Fibroblast of the aortic adventitia (primary cell): ENCODE measurements at regions not wholly inside any gene's neighbourhood (a gene's known extent, or its start where the extent isn't known, plus 50 kb on each side); places are given as distances from the start of the nearest gene placed in this dataset.

Source experiments
- DNase-seq: peaks from one replicate; pipeline ENCODE4 v3.0.0-alpha.2; 2010; ENCODE audit warnings: low read depth
- H3K4me3 ChIP-seq: 2 replicates; pipeline ENCODE4 v1.5.1; 2011; ENCODE audit warnings: low read depth, mild to moderate bottlenecking, control low read depth, low read length, moderate library complexity
- TF ChIP-seq, protein P1 (sequence below): IDR thresholded peaks from 2 replicates; pipeline ENCODE4 v1.5.1; 2011; ENCODE audit warnings: mild to moderate bottlenecking, low read length, control low read depth, inconsistent platforms; ENCODE audit not compliant: insufficient read depth

DNA sequence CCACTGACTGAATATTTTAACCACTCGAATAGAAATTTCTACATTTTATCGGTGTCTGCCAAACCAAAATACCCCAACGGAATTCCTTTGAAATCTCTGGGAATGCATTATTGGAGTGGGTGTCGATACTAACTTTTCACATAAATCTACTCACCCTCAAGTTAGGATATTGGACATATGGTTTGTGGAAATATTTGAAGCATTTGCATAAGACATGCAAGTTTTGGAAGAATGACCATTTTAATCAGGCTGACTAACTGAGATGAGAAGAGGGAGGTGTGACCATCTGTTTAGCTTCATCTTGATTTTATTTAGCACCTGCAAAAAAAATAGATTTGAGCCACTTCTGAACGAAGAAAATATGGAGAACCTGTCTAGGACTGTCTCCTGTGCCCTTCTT, 61.2 kb downstream of the KLF6 start:
- DNase-seq: peak; percentile 45
- TF ChIP-seq, protein P1, sequence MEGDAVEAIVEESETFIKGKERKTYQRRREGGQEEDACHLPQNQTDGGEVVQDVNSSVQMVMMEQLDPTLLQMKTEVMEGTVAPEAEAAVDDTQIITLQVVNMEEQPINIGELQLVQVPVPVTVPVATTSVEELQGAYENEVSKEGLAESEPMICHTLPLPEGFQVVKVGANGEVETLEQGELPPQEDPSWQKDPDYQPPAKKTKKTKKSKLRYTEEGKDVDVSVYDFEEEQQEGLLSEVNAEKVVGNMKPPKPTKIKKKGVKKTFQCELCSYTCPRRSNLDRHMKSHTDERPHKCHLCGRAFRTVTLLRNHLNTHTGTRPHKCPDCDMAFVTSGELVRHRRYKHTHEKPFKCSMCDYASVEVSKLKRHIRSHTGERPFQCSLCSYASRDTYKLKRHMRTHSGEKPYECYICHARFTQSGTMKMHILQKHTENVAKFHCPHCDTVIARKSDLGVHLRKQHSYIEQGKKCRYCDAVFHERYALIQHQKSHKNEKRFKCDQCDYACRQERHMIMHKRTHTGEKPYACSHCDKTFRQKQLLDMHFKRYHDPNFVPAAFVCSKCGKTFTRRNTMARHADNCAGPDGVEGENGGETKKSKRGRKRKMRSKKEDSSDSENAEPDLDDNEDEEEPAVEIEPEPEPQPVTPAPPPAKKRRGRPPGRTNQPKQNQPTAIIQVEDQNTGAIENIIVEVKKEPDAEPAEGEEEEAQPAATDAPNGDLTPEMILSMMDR: no peak

DNA sequence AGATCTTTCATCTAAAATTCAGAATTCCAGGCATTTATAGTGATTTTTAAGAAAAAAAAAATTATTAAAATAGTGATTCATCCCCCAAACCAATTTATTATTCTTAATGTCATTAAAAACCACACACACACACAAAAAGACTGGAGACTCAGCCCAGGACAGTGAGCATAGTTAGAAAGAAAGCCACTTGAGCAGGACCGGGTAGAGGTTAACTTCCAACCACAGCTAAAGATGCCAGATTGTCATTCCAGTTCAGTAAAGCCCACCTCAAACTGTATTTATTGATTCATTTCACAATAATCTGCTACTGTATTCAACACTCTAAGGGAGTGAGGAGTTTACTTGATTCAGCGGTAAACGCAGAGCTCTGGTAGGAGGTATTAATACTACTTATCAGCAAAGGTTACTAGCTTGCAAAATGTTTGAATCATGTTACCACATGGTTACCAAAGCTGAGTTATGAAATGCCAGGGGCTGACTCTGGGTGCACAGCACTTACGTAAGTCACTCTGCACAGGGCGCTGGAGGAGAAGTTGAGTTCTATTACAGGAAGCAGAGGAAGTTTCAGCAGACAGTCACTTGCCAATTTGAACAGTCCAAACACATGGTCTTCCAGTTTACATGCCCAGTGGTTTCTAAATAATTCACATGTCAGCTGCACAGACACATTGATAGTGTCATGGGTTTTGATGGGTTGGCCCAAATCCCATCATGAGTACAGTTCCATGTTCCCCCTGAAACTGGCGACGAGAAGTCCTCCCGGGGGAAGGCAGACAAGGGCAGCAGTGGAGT, 64.6 kb downstream of the KLF6 start:
- no peak overlapping the region for H3K4me3 ChIP-seq
- DNase-seq: peak; percentile 87
- TF ChIP-seq, protein P1: no peak

More for the DNA sequence above, 61.2 kb downstream of the KLF6 start:
- no peak overlapping the region for H3K4me3 ChIP-seq

DNA sequence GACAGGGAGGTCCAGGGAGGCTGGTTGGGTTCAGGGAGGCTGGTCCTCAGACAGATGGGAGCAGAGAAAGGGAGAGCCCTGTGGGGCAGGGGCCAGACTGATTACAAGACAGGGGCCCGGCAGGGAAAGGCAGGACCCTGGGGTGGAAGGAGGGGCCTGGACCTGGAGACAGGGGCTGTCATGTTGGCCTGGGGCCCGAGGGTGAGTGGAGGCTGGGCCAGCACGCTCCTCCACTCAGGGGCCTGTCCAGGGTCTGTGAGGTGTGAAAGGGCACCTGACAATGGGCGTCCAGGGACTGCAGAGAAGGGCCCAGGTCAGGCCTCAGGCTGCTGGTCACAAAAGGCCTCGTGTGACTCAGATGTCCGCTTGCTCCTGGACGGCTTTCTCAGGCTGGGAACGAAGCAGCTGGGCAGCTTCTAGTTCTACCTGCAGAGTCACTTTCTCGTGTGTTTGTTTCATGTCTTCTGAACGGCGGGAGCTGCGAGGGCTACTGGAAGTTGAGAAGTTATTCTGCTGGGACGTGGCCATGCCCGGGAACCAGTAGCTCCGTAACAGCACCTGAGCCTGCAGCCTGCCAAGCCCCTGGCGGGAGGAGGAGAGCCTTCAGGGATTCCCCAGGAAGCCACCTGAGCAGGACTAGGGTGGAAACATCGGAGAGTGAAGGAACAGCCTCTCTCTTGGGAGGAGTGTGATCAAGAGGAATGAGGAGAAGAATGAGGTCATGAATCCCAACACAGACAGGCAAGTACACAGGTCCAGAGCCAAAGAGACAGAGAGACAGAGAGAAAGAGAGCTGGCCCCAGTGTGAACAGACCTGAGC, 65.8 kb downstream of the KLF6 start:
- no peak overlapping the region for H3K4me3 ChIP-seq
- DNase-seq: no peak
- TF ChIP-seq, protein P1: no peak

DNA sequence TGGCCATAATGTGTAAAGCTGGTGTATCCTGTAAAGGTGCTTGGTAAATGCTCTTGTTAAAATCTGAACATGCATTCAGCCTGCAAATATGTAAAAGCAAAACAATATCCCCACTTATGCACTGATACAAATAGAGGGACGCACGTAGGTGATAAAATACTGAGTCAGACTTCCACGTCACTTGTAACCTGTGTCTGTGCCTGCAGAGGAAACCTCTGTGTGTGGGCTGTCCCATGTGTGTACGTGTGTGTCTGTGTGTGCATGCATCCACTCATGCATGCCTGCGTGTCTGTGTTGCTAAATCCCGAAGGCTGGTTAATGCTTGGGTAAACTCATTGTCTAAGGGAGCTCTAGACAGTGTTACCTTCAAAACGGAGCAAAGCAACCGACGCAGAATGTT, 68.9 kb downstream of the KLF6 start:
- TF ChIP-seq, protein P1: no peak
- DNase-seq: no peak
- no peak overlapping the region for H3K4me3 ChIP-seq

DNA sequence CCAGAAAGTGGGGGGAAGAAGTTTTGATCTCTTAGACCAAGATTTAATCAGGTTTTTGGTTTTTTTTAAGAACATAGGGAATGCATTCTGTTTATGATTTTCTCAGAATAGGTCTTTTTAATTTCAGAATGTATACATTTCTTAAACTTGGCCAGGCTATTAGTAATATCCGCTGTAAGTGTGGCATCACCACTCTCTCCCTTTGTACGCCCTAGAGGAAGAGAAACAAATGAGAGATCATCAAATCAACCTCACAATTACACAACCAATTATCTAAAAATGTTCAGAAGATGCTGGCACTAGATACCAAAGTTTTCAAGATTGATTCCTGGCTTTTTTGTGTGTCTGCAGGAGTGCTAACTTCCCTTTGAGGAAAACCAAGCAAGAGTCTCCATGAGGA, 70.0 kb downstream of the KLF6 start:
- TF ChIP-seq, protein P1: no peak
- no peak for DNase-seq
- H3K4me3 ChIP-seq: no peak overlapping the region

DNA sequence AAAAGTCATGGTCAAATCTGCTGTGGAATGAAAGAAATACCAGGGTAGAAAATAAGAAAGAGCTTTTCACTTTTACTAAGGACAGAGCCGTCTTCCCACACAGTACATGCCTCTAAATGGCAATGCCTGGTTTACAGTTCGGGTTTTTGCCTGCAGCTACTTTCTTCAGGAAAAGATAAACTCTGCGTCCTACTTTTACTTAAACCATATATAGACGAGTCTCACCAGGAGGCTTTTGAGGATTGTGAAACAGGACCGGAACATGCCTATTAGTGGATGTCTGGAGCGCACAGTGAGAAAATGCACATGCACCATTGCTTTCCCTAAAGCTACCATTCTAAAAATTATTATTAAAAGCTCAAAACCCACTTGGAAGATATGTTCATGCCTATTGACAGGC, 70.5 kb downstream of the KLF6 start:
- H3K4me3 ChIP-seq: no peak overlapping the region
- no peak for DNase-seq
- TF ChIP-seq, protein P1: no peak
